GM18498 (cell line): ENCODE measurements at regions not wholly inside any gene's neighbourhood (a gene's known extent, or its start where the extent isn't known, plus 50 kb on each side); places are given as distances from the start of the nearest gene placed in this dataset.

ENCODE experiments used
- ATAC-seq: cut with Tn5 transposase; IDR thresholded peaks from one replicate; pipeline ENCODE4 v1.9.1; 2021; ENCODE audit warnings: mild to moderate bottlenecking, moderate library complexity; ENCODE audit not compliant: unreplicated experiment

- ATAC-seq: peak; percentile 58
These were observed 151.4 kb downstream of the RAP2B start for GRCh38 chr3:153313302-153313965.

GRCh38 chr3:153314038-153314437 lies 152.0 kb downstream of the RAP2B start:
- ATAC-seq: no peak

GRCh38 chr3:153315781-153316180 lies 153.8 kb downstream of the RAP2B start:
- ATAC-seq: no peak

- ATAC-seq: no peak
These were observed 157.9 kb downstream of the RAP2B start for GRCh38 chr3:153319705-153320554.

- ATAC-seq: no peak
These were observed 158.6 kb downstream of the RAP2B start for GRCh38 chr3:153320585-153321128.

- ATAC-seq: no peak
These were observed 166.7 kb downstream of the RAP2B start for GRCh38 chr3:153328690-153329089.

- ATAC-seq: no peak
These were observed 168.9 kb downstream of the RAP2B start for GRCh38 chr3:153330901-153331300.

GRCh38 chr3:153331676-153332075 lies 169.7 kb downstream of the RAP2B start:
- ATAC-seq: no peak

GRCh38 chr3:153334558-153334957 lies 172.5 kb downstream of the RAP2B start:
- ATAC-seq: no peak

- ATAC-seq: no peak
These were observed 175.3 kb downstream of the RAP2B start for GRCh38 chr3:153337369-153337768.

GRCh38 chr3:153338487-153338886 lies 176.5 kb downstream of the RAP2B start:
- ATAC-seq: no peak

GRCh38 chr3:153339065-153339464 lies 177.0 kb downstream of the RAP2B start:
- ATAC-seq: no peak

GRCh38 chr3:153343988-153344782 lies 182.2 kb downstream of the RAP2B start:
- ATAC-seq: no peak

- ATAC-seq: no peak
These were observed 186.6 kb downstream of the RAP2B start for GRCh38 chr3:153348457-153349107.

GRCh38 chr3:153349108-153349499 lies 187.1 kb downstream of the RAP2B start:
- peak; percentile 93 for ATAC-seq

- ATAC-seq: no peak
These were observed 188.4 kb downstream of the RAP2B start for GRCh38 chr3:153350420-153350819.

GRCh38 chr3:153354641-153355040 lies 192.6 kb downstream of the RAP2B start:
- no peak for ATAC-seq

- ATAC-seq: no peak
These were observed 193.5 kb downstream of the RAP2B start for GRCh38 chr3:153355559-153355958.

GRCh38 chr3:153356908-153357307 lies 194.9 kb downstream of the RAP2B start:
- no peak for ATAC-seq

- ATAC-seq: no peak
These were observed 195.4 kb downstream of the RAP2B start for GRCh38 chr3:153357436-153357835.
